SH-SY5Y (cell line): ENCODE measurements at regions not wholly inside any gene's neighbourhood (a gene's known extent, or its start where the extent isn't known, plus 50 kb on each side); places are given as distances from the start of the nearest gene placed in this dataset.

Experiments
- GATA2 ChIP-seq: IDR thresholded peaks from 2 replicates; pipeline ENCODE4 v1.6.1; 2011; ENCODE audit warnings: mild to moderate bottlenecking, low read depth, low read length
- GATA3 ChIP-seq: IDR thresholded peaks from 2 replicates; pipeline ENCODE4 v1.6.1; 2011; ENCODE audit warnings: low read depth, mild to moderate bottlenecking, low read length, moderate library complexity

GRCh38 chr2:173817582-173817981, 147.6 kb downstream of the SP3 start:
- TF ChIP-seq GATA3, result no peak
- TF ChIP-seq GATA2, result no peak
